ENCODE measurements at regions not wholly inside any gene's neighbourhood (a gene's known extent, or its start where the extent isn't known, plus 50 kb on each side); places are given as distances from the start of the nearest gene placed in this dataset.

- DNase-seq (ENCODE audit: low read depth): no peak
Measured at GRCh38 chr21:18460979-18461378, 57.4 kb upstream of the TMPRSS15 start.

GRCh38 chr21:18461743-18462142 lies 58.2 kb upstream of the TMPRSS15 start:
- no peak for DNase-seq (ENCODE audit: low read depth)

GRCh38 chr21:18467715-18468114 lies 64.1 kb upstream of the TMPRSS15 start:
- no peak for DNase-seq (ENCODE audit: low read depth)

DNA sequence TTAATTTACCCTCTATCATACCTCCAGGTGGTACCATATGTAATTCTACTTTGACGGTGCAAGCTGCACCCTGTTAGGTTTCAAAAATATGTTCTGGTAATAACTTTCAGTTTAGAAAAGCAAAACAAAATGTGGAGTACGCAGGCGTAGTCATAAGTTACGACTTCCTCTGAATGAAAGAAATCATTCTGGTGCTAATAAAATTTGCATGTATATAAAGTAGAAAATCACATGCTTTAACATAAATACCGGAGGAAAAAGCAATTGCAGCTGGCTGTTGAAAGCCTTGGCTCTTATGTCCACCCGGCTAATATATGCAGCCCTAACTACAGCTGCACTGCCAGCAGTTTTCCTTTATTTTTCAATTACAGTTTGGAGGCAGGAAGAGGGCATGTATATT lies 65.2 kb upstream of the TMPRSS15 start:
- peak; percentile 29 for DNase-seq (ENCODE audit: low read depth)

DNA sequence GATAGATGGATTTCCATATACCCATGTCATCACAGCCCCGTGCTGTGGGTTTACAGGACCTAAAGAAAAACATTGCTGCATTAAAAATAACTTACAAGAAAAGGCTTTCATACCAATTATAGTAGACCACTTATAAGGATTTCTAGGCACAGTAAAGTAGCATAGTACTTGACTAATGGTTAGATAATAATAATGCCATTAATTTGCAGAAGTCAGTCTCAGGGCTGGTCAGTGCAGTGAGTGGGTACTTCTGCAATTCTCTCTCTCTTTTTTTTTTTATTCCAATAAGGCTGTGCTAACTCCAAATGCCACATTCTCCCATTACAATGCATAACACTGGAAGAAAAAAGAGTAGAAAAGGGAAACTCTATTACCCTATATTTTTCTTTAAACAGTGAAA lies 73.1 kb upstream of the TMPRSS15 start:
- DNase-seq (ENCODE audit: low read depth): no peak

- DNase-seq (ENCODE audit: low read depth): no peak
Measured at GRCh38 chr21:18477043-18477442, 73.5 kb upstream of the TMPRSS15 start.

- DNase-seq (ENCODE audit: low read depth): no peak
Measured at GRCh38 chr21:18478513-18478912, 74.9 kb upstream of the TMPRSS15 start.

- DNase-seq (ENCODE audit: low read depth): no peak
Measured at GRCh38 chr21:18488252-18488651, 84.7 kb upstream of the TMPRSS15 start.

DNA sequence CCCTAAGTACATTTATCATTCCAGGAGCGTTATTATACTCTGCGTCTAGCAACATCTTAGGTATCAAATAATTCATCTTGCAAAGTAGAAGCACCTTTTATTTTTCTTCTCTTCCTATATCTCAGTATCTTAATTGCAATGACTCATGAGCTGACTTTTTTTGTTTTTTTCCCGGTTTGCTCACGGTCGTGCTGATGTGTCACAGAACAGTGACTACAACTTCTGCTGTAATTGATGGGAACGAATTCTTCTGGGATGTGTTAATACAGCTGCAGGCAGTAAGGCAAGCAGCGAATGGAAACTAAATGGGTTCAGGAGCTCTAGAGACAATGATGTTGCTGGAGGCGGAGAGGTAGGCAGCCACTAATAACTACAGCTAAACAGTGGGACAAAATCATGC lies 89.8 kb upstream of the TMPRSS15 start:
- DNase-seq (ENCODE audit: low read depth): peak; percentile 86

GRCh38 chr21:18495523-18495922 lies 91.9 kb upstream of the TMPRSS15 start:
- no peak for DNase-seq (ENCODE audit: low read depth)

DNA sequence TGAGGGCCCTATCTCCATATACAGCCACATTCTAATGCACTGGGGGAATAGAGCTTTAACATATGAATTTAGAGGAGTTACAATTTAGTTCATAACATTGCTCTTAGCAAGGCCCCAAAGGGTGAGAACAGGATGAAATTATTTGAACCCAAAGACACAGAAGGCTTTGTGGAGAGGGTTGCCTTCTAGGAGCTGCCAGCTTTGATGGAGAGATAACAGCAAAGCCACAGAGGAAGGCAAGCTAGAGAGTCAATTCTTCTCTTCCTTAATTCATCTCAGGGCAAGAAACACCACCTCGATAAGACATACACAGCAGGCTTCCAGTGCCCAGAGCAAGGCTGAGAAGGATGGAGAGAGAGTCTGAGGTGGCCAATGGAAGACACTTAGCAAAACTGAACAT lies 94.8 kb upstream of the TMPRSS15 start:
- no peak for DNase-seq (ENCODE audit: low read depth)

DNA sequence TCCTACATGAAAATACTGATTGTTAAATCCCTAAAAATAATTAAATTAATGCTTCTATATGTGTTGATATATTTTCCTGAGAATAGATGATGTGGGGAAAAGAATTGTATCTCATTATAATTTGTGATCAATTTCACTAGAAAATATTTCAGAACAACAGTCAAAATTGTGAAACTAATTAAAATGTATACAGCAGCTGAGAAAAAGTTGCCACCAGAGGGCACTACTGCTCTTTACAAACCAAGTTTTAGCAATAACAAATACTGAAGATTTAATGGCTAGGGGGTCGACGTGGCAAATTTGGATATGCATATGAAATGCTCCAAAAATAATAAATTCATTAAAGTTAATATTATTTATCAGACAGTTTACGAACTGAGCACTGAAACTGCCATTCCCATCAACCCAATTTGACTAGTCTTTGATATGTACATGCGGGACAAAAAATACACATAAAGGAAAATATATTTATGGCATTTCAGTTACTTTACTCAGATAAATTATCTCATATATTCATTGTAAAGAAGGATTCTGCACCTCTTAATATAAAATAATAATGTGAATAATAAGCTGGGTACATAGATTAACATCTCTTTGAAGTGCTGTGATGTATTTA lies 96.3 kb upstream of the TMPRSS15 start:
- peak; percentile 37 for DNase-seq (ENCODE audit: low read depth)

DNA sequence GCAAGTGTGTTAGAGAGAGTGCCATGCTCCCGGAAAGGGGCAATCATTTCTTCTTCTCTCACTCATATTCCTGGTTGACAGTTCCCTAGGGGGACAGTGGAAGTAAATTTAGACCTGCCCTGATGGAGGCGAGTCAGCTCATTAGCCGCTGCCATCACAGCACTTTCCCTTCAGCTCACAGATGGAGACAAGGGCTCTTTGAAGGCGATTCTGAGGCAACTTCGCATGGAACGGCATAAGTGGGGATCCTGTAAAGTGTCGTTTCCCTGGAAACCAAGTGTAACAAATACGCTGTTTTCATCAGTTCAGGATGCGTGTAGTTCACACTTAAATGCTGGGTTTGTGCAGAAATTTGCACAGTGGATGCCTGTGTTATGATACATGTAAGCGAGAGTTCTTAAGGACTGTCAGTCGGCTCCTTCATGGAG lies 114.5 kb upstream of the TMPRSS15 start:
- DNase-seq (ENCODE audit: low read depth): no peak

DNA sequence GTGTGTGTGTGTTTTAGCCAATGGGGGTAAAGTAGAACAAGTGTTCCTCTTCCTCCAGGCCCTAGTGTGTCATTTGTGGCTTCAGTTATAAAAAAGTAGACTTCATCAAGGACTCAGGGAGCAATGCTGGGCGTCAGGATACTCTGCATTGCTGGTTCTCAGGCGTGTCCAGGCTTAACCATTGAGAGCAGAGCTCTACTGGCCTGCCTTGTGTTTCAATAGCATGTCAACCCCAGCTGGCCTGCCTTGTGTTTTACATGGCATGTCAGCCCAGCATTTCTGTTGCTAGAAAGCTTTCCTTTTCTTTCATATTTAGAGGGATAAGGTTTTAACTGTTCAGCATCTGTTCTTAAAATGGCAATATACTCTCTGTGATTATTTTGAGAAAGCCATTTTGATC lies 117.6 kb upstream of the TMPRSS15 start:
- DNase-seq (ENCODE audit: low read depth): no peak

- DNase-seq (ENCODE audit: low read depth): peak; percentile 24
Measured at GRCh38 chr21:18522181-18522972, 118.8 kb upstream of the TMPRSS15 start.

DNA sequence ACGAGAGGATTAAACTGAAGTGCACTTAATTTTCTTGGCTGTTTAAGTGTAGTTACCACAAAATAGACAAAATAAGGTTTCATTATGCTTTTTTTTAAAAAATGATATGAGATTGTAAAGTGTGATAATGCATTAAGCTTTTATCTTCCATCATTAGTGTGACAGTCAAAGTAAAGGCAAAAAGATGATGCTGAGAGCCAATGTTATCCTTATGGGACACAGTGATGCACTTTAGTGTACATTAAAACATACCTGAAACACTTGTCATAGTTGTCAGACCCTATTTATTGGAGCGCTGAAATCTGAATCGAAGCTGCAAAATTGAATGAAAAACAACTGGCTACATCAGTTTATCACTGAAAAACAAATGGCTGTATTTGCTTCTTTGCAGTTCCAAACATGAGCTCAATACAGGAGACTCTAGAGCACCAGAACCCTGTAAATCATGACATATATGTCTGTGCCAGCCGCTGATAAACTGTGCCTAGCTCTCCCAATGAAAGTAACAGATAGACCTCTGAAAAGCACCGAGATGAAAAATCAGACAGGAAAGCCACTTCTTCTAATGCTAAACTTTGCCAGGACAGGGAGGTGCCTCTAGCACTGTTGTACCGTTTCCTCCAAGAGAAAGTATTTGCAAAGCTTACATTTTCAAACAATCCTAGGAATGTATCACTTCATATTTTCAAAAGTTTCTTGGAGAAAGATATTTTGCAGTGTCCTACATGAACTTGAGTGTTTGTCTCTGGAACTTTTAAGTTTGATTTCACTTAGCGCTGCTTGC lies 120.7 kb upstream of the TMPRSS15 start:
- DNase-seq (ENCODE audit: low read depth): no peak

- peak; percentile 95 for DNase-seq (ENCODE audit: low read depth)
Measured at GRCh38 chr21:18529254-18529653, 125.7 kb upstream of the TMPRSS15 start.

DNA sequence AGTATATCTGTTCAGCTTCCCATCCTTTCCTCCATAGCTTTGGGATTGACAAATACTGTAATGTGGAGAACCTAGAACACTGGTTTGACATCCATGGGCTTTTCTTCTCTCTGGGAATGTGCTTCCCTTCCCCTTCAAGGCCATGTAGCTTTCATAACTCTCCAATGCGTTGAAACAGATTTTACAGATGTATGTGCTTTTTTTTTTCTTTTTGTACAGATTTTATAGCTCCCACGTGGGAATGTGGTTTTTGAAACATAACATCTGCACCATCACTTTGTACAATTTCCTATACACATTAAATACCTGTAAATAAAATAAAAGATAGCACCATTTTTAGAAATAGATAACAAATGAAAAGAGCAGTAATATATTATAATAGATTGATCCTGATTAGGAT lies 138.5 kb upstream of the TMPRSS15 start:
- DNase-seq (ENCODE audit: low read depth): no peak

GRCh38 chr21:18545908-18546307 lies 142.3 kb upstream of the TMPRSS15 start:
- peak; percentile 79 for DNase-seq (ENCODE audit: low read depth)

DNA sequence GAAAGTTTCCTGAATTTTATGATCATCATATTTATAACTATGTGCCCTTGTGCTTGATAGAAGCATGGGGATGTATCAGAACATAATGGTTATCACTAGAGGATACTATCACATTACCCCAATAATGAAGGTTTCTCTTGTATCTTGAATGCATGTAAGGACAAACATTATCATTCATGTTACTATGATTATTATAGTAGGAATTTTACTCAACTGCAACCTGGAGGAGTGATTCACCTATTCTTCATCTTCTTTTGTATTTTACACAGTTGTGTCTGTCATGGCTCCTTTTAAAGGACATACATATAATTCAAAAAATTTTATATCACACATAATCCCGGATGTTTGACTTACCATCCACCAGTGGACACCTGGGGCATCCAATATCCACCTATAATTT lies 143.8 kb upstream of the TMPRSS15 start:
- no peak for DNase-seq (ENCODE audit: low read depth)

- DNase-seq (ENCODE audit: low read depth): no peak
Measured at GRCh38 chr21:18548249-18548648, 144.7 kb upstream of the TMPRSS15 start.

DNA sequence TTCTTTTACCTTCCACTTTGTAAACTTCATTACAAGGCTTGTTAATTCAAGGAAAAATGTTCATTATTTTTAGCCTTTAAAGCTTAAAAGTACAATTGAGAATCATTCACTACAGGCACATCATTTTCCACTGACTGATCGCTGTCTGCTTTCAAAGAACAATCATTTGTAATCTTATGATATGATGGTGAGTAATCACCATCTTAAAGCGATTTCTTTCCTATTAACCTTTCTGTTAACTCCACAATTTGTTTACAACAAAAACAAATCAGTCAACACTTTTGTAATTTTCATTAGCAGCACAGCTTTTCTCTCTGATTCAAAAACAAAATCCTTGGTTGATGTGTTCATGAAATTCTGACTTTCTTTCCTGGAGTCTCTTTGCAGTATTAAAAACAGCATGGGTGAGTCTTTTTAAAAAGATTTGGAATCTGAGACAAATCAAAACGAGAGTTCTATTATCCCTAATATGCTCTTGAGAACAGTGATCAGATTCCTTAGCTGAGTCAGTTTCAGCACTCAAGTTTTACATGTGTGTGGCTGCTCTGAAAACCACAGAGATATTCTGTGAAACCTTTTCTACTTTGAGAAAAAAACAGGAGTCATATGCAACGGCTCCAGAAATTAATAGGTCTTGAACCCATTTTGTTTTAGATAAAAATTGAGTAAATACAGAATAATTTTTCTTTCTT lies 145.8 kb upstream of the TMPRSS15 start:
- peak; percentile 76 for DNase-seq (ENCODE audit: low read depth)

Measured in LHCN-M2 (cell line).